ENCODE measurements at regions not wholly inside any gene's neighbourhood (a gene's known extent, or its start where the extent isn't known, plus 50 kb on each side); places are given as distances from the start of the nearest gene placed in this dataset.

DNA sequence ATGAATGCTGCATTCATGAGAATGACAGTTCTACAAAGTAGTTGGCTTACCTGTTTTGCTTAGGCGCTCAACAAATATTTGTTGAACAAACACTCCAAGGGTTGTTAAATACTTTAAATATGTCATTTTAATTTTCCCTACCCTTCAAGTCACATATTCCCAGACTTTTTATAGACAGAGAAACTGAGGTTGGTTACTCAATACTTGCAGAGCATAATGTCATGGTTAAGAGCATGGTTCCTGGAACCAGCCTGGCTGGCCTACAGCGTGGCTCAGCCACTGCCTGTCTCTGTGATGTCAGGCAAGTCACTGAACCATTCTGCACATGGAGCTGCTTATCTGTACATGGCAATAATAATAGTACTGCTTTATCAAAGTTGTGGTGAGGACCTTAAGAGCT, 120.0 kb upstream of the STK17B start:
- Histone ChIP-seq H3K36me3 (ENCODE audit: control insufficient read depth, insufficient read depth, low read length) (no peaks in the 10 kb centered on the region), H3K9me1 (ENCODE audit: control insufficient read depth, insufficient read depth, low read length) (no peaks in the 10 kb centered on the region), H3K79me2 (ENCODE audit: control insufficient read depth, insufficient read depth, low read length) (no peaks in the 10 kb centered on the region), H3K27ac (ENCODE audit: extremely low read depth, low read depth, low read length) (no peak overlapping the region), H3K4me2 (ENCODE audit: insufficient read depth, low read length) (no peak overlapping the region), H3K9ac (ENCODE audit: insufficient read depth in 1 of 2, low read depth in 2 of 2, low read length in 2 of 2) (no peak overlapping the region), H2AFZ (ENCODE audit: low read depth, low read length) (no peak overlapping the region), H3K4me1 (replicated peaks in 1 of 2; ENCODE audit: control insufficient read depth in 2 of 2, insufficient read depth in 2 of 2, low read length in 2 of 2) (no peaks in the 10 kb centered on the region), H3K4me3 (no peak overlapping the region), H4K20me1 (replicated peaks; ENCODE audit: control insufficient read depth, insufficient read depth, low read length) (no peaks in the 10 kb centered on the region; the same call in 1 of the 2 replicates), H3K9me3 (replicated peaks; ENCODE audit: control insufficient read depth, insufficient read depth, low read depth, low read length) (no peaks in the 10 kb centered on the region), H3K27me3 (ENCODE audit: control insufficient read depth in 2 of 2, insufficient read depth in 2 of 2, low read length in 2 of 2) (no peaks in the 10 kb centered on the region)
- DNase-seq (ENCODE audit: extremely low read depth in 1 of 4, low spot score in 3 of 4) (no peak), FAIRE-seq (no peak), ATAC-seq (no peak)
- ChIA-PET CTCF (ENCODE audit: low intra/inter-chr PET ratio) (no interaction called here), POLR2A (no interaction called here)
- intact Hi-C loops (cut with micrococcal nuclease), result loop anchor here (5.0 kb wide), 1 partner anchor 214 kb away; no protein-coding TSS in a partner anchor
- 57% methylated on average over 2 of the region's 2 CpGs for WGBS (ENCODE audit: insufficient coverage, low coverage, missing lambda C conversion rate)
- TF ChIP-seq ZNF253 (CRISPR knock-in tag; conservative IDR thresholded peaks at IDR 0.05), result no peak
- no peak for TF ChIP-seq SIN3A (IDR thresholded peaks at IDR 0.05; ENCODE audit: borderline replicate concordance in 2 of 2, control insufficient read depth in 1 of 2, low read depth in 2 of 2, low read length in 2 of 2)
- no peak for TF ChIP-seq E2F3 (CRISPR knock-in tag; IDR thresholded peaks at IDR 0.05)
- TF ChIP-seq, protein P1, sequence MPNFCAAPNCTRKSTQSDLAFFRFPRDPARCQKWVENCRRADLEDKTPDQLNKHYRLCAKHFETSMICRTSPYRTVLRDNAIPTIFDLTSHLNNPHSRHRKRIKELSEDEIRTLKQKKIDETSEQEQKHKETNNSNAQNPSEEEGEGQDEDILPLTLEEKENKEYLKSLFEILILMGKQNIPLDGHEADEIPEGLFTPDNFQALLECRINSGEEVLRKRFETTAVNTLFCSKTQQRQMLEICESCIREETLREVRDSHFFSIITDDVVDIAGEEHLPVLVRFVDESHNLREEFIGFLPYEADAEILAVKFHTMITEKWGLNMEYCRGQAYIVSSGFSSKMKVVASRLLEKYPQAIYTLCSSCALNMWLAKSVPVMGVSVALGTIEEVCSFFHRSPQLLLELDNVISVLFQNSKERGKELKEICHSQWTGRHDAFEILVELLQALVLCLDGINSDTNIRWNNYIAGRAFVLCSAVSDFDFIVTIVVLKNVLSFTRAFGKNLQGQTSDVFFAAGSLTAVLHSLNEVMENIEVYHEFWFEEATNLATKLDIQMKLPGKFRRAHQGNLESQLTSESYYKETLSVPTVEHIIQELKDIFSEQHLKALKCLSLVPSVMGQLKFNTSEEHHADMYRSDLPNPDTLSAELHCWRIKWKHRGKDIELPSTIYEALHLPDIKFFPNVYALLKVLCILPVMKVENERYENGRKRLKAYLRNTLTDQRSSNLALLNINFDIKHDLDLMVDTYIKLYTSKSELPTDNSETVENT (CRISPR knock-in tag; IDR thresholded peaks at IDR 0.05), result no peak
- TF ChIP-seq PHB (CRISPR knock-in tag; IDR thresholded peaks at IDR 0.05), result no peak
- TF ChIP-seq DIDO1 (tag; IDR thresholded peaks at IDR 0.05; ENCODE audit: low read depth), result no peak
- no peak for TF ChIP-seq GATA2 (CRISPR knock-in tag; IDR thresholded peaks at IDR 0.05)
- TF ChIP-seq DPF2 (IDR thresholded peaks at IDR 0.05), result no peak
- TF ChIP-seq, protein P2, sequence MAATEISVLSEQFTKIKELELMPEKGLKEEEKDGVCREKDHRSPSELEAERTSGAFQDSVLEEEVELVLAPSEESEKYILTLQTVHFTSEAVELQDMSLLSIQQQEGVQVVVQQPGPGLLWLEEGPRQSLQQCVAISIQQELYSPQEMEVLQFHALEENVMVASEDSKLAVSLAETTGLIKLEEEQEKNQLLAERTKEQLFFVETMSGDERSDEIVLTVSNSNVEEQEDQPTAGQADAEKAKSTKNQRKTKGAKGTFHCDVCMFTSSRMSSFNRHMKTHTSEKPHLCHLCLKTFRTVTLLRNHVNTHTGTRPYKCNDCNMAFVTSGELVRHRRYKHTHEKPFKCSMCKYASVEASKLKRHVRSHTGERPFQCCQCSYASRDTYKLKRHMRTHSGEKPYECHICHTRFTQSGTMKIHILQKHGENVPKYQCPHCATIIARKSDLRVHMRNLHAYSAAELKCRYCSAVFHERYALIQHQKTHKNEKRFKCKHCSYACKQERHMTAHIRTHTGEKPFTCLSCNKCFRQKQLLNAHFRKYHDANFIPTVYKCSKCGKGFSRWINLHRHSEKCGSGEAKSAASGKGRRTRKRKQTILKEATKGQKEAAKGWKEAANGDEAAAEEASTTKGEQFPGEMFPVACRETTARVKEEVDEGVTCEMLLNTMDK (IDR thresholded peaks at IDR 0.05; ENCODE audit: borderline replicate concordance, insufficient read depth, low read depth, low read length, poor library complexity, severe bottlenecking), result no peak
- TF ChIP-seq JUNB (CRISPR knock-in tag; conservative IDR thresholded peaks at IDR 0.05), result no peak
- TF ChIP-seq NRF1 (conservative IDR thresholded peaks at IDR 0.05 in 1 of 2, IDR thresholded peaks at IDR 0.05 in 1 of 2), result no peak
- no peak for TF ChIP-seq YBX1 (IDR thresholded peaks at IDR 0.05)
- BruUV-seq (replicated peaks), result no TSS peak
- in situ Hi-C loops (cut with MboI), result loop anchor here (10.0 kb wide), 1 partner anchor 163 kb away; no protein-coding TSS in a partner anchor
